MM.1S (cell line): ENCODE measurements at regions not wholly inside any gene's neighbourhood (a gene's known extent, or its start where the extent isn't known, plus 50 kb on each side); places are given as distances from the start of the nearest gene placed in this dataset.

Experiments
- EZH2 ChIP-seq: fragments of 300-600 bp; sonication (generic); optimal IDR thresholded peaks from 2 replicates; pipeline ENCODE3; 2017; ENCODE audit warnings: low read depth, mild to moderate bottlenecking, antibody characterized with exemption, low read length, mixed read lengths
- TF ChIP-seq, protein P1 (sequence below): fragments of 300-600 bp; sonication (generic); IDR thresholded peaks from 2 replicates; pipeline ENCODE4 v1.5.1; 2016; ENCODE audit warnings: antibody characterized with exemption, low read length, mixed read lengths

GRCh38 chr2:187124529-187124928, 275.6 kb upstream of the ZSWIM2 start:
- TF ChIP-seq, protein P1, sequence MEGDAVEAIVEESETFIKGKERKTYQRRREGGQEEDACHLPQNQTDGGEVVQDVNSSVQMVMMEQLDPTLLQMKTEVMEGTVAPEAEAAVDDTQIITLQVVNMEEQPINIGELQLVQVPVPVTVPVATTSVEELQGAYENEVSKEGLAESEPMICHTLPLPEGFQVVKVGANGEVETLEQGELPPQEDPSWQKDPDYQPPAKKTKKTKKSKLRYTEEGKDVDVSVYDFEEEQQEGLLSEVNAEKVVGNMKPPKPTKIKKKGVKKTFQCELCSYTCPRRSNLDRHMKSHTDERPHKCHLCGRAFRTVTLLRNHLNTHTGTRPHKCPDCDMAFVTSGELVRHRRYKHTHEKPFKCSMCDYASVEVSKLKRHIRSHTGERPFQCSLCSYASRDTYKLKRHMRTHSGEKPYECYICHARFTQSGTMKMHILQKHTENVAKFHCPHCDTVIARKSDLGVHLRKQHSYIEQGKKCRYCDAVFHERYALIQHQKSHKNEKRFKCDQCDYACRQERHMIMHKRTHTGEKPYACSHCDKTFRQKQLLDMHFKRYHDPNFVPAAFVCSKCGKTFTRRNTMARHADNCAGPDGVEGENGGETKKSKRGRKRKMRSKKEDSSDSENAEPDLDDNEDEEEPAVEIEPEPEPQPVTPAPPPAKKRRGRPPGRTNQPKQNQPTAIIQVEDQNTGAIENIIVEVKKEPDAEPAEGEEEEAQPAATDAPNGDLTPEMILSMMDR: no peak
- no peak for TF ChIP-seq EZH2
